RPMI8226 (cell line): ENCODE measurements at regions not wholly inside any gene's neighbourhood (a gene's known extent, or its start where the extent isn't known, plus 50 kb on each side); places are given as distances from the start of the nearest gene placed in this dataset.
"Not testable (repeated sequence)": the region's sequence is repeated elsewhere in the genome, so short reads cannot be mapped to it uniquely, and the experiment has no call there.

Experiments used
- DNase-seq: peaks from one replicate; pipeline ENCODE4 v3.0.0-alpha.2; 2015

DNA sequence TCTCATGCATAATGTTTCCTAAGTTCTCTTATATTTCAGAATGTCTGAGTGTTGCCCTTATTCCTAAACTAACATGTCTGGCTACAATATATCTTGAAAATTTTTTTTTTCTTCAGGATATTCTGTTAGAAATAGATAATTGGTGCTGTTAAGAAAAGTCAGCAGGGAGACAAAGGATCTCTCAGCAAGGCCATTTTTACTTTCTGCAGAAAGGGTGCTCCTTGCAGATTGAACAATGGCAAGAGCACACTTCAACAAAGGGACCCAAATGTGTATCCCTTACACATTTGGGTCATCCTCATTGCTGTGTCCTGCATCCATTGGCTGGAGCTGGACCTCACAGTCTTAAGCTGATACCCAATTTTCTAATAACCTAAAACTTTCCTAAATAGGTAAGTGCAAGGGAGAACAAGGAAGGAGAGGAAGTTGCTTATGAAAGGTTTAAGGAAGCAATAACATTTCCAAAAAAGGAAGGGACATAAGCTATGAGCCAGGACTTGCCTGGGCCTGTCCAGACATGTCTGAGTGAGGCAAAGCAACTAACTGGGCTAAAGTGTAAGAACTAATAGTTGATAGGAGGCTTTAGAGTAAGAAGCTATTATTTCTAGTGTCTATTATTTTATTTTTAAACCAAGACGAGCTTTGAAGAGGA, 429.6 kb downstream of the BCKDHB start:
- no peak for DNase-seq

GRCh38 chr6:80531681-80532619, 425.5 kb downstream of the BCKDHB start:
- DNase-seq, result no peak

DNA sequence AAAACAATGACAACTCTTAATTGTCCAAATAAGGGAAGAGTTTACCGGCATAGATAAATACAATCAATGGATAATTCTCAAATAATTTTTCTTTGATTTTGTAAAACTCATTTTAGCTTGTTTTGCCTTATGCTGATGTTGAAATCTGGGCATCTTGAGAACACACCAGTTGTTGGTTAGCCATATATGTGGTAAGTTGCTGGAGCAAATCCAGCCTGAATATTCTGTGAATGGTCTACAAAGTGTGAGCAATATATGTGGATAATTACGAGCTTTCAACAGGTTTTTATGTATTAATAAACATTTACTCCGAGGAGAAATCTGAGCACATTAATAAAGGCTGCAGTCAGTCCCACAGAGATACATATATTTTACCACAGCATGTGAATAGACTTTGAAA, 423.6 kb downstream of the BCKDHB start:
- no peak for DNase-seq

DNA sequence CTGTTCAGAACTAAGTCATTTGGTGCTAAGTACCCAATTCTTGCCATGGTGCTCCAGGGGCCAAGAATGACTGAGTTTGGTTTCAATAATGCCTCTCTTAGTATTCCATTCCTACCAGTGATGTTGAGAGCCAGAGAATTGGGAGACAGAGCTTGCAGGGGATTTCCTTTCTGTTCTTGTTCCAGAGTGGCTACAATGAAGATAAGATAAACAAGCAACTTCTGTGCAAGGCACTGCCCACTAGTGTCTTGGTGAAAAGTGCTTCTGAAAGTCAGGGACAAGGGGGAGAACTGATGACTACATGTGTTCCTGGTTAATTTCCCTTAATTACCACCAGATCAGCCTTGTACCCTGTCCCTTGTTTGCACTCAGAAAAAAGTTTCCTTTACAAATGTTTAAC, 421.6 kb downstream of the BCKDHB start:
- no peak for DNase-seq

GRCh38 chr6:80527552-80528052, 421.1 kb downstream of the BCKDHB start:
- DNase-seq, result no peak

DNA sequence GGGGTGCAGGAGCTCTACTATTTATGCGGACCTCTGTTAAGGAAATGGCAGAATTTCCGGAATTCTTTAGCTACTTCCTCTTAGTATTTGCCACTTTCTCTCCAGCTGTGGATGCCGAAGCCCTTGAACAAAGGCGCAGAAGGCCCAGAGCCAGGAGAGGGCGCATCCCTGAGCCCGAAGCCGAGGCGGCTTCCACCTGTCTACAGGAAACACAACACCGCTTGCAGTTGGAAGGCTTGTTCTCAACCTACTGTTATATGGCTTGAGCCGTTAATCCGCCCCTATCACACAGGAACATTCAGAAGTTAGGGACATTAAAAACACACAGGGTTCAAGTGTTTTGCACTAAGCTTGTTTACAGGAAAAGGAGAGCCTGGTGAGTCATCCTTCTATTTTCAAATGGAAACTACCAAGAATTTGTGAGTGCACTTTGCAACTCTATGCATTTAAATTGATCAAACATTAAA, 417.1 kb downstream of the BCKDHB start:
- no peak for DNase-seq

DNA sequence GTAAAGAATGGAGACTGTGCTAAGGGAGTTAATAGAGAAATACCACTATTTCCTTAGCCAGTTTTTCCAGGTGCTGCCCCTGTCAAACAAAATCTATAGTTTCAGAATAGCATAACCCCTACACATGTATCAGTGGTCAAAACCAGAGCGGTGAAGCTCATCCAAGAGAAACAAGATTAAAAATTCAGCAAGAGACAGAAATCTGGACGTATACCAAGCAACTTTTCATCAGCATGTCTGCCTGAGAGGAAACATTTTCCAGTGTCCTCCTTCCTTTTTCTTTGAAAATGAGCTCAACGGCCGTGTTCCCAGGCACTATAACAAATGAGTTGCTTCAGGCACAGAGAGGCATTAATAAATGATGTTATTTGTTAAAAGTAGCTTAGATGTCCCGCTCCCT, 416.5 kb downstream of the BCKDHB start:
- no peak for DNase-seq

GRCh38 chr6:80522576-80522975, 416.1 kb downstream of the BCKDHB start:
- DNase-seq, result no peak

DNA sequence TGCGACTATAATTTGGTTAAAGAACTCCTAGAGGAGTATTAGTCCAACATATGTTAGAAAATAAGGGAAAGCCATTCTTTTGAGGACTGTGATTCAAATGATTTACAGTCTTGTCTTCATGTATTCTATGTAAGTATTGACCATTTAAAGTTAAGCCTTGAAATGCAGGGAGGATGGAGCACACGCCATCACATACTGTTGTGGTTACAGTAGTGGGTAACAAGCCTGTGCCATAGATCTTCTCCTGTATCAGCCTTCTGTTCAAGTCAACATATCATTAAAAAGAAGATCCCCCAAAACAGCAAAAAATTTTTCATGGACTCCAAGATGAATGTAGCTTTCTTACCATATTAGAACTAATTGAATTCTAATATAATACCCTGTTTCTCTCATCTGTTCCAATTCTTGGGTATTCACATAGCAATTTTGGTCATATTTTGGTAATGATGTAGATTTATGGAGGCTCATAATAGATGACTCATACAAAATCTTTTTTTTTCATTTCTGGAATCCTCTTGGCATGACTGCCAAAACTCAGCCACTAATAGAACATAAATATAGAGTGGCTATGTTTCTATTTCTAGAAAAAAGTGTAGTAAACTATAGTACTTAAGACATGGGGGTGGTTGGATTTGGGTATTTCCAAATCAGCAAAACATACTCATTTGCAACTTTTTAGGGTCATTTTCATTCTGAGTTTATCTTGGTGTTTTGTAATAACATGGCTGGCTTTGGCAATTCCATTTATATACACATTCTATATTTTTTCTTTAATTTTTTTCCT, 413.5 kb downstream of the BCKDHB start:
- DNase-seq, result no peak

DNA sequence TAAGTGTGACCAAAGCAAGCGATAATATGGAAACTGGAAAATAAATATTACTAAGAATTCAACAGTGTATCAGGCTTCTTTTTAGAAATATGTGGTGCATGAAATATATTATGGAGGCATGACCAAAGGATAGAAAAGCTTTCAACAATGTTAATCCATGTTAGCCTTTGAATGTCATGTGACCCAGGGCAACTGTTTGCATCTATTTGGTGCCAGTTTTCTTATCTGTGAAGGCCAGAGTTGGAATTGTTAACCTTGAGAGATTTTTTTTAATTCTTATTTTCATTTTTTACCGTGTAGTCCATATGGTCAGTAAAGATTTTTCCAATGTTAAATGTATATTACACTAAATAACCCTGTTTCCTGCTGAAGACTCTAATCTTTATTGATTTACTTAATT, 411.1 kb downstream of the BCKDHB start:
- DNase-seq, result no peak

DNA sequence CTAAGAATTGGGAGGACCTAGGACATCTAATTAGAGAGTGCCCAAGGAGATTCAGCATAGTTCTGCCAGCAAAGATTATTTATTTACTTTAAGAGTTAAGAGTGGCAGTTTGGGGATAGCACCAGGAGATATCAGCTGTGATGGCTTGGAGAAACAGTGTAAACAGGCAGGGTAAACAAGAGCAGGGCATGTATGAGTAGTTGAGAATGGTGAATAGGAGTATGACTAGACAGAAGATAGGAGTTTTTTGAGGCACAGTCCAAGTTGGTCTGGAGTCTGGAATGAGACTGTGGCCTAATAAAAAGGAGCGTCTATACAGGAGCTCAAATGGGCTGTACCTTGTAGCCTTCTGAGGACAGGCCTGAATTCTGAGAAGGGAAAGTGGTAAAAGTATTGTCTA, 404.1 kb downstream of the BCKDHB start:
- DNase-seq, result not testable (repeated sequence)

- no peak for DNase-seq
Observed at GRCh38 chr6:80508885-80509630, 402.6 kb downstream of the BCKDHB start.

DNA sequence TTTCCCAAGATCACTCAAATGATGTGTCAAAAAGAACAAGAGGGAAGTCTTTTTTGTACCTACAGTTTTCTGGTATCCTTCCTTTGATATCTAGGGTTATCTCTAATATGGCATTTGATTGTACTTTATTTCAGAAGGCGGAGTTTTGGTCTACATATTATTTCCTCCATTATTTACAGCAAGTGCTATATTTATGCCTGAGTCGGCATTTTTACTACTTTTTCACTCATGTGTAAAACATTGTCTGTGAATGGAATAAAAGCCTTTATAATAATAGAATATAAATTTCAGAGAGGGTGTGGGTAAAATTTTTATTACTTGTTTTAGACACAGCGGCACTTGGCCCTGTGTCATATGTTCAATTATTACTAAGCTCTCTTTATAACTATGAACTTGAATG, 398.4 kb downstream of the BCKDHB start:
- no peak for DNase-seq

GRCh38 chr6:80503660-80504059, 397.2 kb downstream of the BCKDHB start:
- no peak for DNase-seq

DNA sequence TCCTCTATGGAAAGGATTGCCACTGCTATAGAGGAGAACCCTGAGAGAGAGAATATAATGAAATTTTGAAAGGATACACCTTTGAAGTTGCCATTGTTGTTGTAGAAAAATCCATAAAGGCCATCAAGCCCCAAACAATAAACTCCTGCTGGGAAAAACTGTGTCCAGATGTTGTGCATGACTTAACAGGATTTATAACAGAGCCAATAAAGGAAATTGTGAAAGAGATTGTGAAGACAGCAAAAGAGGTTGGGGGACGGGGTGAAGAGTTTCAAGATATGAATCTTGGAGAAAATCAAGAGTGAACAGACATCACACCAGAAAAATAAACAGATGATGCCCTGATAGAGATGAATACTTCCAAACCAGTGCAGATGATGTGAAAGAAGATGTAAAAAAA, 396.4 kb downstream of the BCKDHB start:
- DNase-seq, result no peak

GRCh38 chr6:80501636-80502035, 395.2 kb downstream of the BCKDHB start:
- DNase-seq, result no peak

- not testable (repeated sequence) for DNase-seq
Observed at GRCh38 chr6:80497696-80498486, 391.4 kb downstream of the BCKDHB start.

DNA sequence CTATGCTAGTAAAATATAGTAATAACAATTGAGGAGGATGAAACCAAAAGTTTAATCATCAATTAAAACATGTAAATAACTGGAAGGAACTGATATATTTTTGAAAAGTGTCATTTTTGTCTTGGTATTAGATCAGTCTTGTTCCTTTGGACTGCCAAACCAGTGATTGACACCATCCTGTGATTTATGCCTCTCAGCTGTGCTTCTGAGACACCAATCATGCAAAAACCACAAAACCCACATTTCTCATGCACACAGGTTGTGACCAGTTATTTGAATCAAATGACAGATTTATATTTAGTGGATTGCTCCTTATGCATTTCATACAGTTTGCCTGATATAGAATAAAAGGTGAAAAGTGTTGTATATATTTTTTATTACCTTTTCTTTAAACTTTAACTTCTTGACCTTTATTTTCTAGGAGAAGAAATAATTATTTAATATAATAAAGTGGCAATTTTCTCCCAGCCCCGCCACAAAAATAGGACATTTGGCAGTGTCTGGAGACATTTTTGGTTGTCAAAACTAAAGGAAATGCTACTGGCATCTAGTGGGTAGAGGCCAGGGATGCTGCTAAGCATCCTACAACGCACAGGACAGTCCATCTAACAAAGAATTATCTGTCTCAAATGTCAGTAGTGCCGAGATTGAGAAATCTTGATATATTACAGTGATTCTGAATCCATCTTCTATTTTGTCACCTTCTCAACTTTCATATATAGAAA, 383.6 kb downstream of the BCKDHB start:
- no peak for DNase-seq

GRCh38 chr6:80488190-80488589, 381.7 kb downstream of the BCKDHB start:
- no peak for DNase-seq

DNA sequence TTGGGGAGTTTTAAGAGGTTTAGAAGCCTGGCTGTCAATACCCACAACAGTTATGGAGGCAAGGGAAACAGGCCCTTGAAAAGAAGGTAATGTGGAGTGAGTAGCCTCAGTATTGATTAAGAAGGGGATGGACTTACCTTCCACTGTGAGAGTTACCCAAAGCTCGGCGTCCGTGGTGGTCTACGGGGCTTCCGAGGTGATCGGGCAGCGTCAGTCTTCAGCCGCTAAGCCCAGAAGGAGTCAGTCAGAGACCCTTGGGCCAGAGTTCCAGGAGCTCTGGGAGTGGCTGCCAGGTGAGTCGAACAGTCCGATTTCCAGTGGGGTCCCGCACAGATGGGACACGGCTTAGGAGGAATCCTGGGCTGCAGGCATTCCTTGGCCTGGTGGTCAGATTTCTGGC, 379.0 kb downstream of the BCKDHB start:
- not testable (repeated sequence) for DNase-seq

DNA sequence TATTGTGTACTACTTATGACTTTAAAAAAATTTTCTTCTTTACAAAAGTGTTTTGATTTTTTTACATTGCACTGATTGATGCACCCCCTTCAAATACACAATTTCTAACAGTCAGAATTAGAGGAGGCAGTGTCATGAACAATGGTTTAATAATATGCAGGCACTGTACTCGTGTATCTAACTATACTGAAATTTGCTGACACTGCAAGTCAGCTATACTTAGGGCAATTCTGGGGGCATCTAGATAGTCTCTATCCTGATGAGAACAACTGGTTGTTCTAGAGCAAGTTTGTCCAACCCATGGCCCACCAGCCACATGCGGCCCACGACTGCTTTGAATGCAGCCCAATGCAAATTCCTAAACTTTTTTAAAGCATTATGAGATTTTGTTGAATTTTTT, 375.6 kb downstream of the BCKDHB start:
- no peak for DNase-seq
